ENCODE measurements at regions not wholly inside any gene's neighbourhood (a gene's known extent, or its start where the extent isn't known, plus 50 kb on each side); places are given as distances from the start of the nearest gene placed in this dataset.

- no peak overlapping the region for H3K27ac ChIP-seq (ENCODE audit: low read depth in 1 of 2, low read length in 2 of 2)
- DNase-seq (no peak), ATAC-seq (ENCODE audit: low FRiP score) (no peak)
- no peaks in the 10 kb centered on the region for H3K4me1 ChIP-seq (ENCODE audit: control insufficient read depth in 1 of 2, insufficient read depth in 2 of 2, low read length in 2 of 2)
- intact Hi-C loops (cut with DNase I): no loop called here
- H3K36me3 ChIP-seq (ENCODE audit: control insufficient read depth in 1 of 2, insufficient read depth in 2 of 2, low read length in 1 of 2): no peaks in the 10 kb centered on the region
- 40% methylated on average over 4 of the region's 4 CpGs for WGBS, 2 donors
- H3K27me3 ChIP-seq (ENCODE audit: control insufficient read depth in 1 of 2, insufficient read depth in 2 of 2, low read length in 1 of 2): no peaks in the 10 kb centered on the region
- H3K9me3 ChIP-seq (ENCODE audit: control insufficient read depth, low read length): no peaks in the 10 kb centered on the region
- H3K4me3 ChIP-seq (ENCODE audit: low read length in 2 of 2): no peak overlapping the region
Measured at GRCh38 chr12:84058136-84058535, 854.5 kb downstream of the SLC6A15 start.

DNA sequence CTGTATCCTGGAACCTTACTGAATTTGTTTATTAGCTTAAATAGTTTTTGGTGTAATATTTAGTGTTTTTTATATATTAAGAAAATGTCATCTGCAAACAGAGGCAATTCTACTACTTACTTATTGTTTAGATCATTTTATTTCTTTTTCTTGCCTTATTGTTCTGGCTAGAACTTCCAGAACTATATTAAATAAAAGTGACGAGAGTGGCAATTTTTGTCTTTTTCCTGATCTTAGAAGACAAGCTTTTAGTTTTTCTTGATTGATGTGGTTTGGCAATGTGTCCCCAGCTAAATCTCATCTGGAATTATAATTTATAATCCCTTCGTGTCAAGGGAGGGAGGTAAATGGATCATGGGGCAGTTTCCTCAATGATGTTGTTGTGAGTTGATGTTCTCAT, 857.8 kb downstream of the SLC6A15 start:
- Histone ChIP-seq H3K27ac (ENCODE audit: low read depth in 1 of 2, low read length in 2 of 2) (no peak overlapping the region), H3K4me3 (ENCODE audit: low read length in 2 of 2) (no peak overlapping the region), H3K27me3 (ENCODE audit: control insufficient read depth in 1 of 2, insufficient read depth in 2 of 2, low read length in 1 of 2) (no peaks in the 10 kb centered on the region), H3K36me3 (ENCODE audit: control insufficient read depth in 1 of 2, insufficient read depth in 2 of 2, low read length in 1 of 2) (no peaks in the 10 kb centered on the region), H3K9me3 (ENCODE audit: control insufficient read depth, low read length) (no peaks in the 10 kb centered on the region), H3K4me1 (ENCODE audit: control insufficient read depth in 1 of 2, insufficient read depth in 2 of 2, low read length in 2 of 2) (no peaks in the 10 kb centered on the region)
- intact Hi-C loops (cut with DNase I): no loop called here
- no peak for ATAC-seq (ENCODE audit: low FRiP score)
- DNase-seq: no peak
- WGBS, 2 donors: 81 to 86% methylated on average over 2 of the region's 2 CpGs

- ATAC-seq (ENCODE audit: low FRiP score) (no peak), DNase-seq (no peak)
- Histone ChIP-seq H3K36me3 (ENCODE audit: control insufficient read depth in 1 of 2, insufficient read depth in 2 of 2, low read length in 1 of 2) (no peaks in the 10 kb centered on the region), H3K9me3 (ENCODE audit: control insufficient read depth, low read length) (no peaks in the 10 kb centered on the region), H3K4me1 (ENCODE audit: control insufficient read depth in 1 of 2, insufficient read depth in 2 of 2, low read length in 2 of 2) (no peaks in the 10 kb centered on the region), H3K27me3 (ENCODE audit: control insufficient read depth in 1 of 2, insufficient read depth in 2 of 2, low read length in 1 of 2) (no peaks in the 10 kb centered on the region), H3K27ac (ENCODE audit: low read depth in 1 of 2, low read length in 2 of 2) (no peak overlapping the region), H3K4me3 (ENCODE audit: low read length in 2 of 2) (no peak overlapping the region)
- intact Hi-C loops (cut with DNase I): no loop called here
- 54 to 72% methylated on average over 1 of the region's 1 CpG for WGBS, 2 donors
Measured at GRCh38 chr12:84047881-84048280, 864.7 kb downstream of the SLC6A15 start.

- ATAC-seq (ENCODE audit: low FRiP score): no peak
- WGBS, 2 donors: 94 to 99% methylated on average over 2 of the region's 2 CpGs
- intact Hi-C loops (cut with DNase I): no loop called here
Measured at GRCh38 chr12:84046859-84047258, 865.7 kb downstream of the SLC6A15 start.

DNA sequence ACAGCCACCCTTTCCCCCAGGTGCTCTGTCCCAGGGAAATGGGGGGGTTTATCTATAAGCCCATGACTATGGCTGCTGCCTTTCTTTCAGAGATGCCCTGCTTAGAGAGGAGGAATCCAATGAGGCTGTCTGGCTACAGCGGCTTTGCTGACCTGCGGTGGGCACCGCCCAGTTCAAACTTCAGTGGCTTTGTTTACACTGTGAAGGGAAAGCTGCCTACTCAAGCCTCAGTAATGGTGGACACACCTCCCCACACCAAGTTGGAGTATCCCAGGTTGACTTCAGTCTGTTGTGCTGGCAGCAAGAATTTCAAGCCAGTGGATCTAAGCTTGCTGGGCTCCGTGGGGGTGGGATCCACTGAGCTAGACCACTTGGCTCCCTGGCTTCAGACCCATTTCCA, 869.2 kb downstream of the SLC6A15 start:
- Histone ChIP-seq H3K4me3 (ENCODE audit: low read length in 2 of 2) (no peak overlapping the region), H3K4me1 (ENCODE audit: control insufficient read depth in 1 of 2, insufficient read depth in 2 of 2, low read length in 2 of 2) (no peaks in the 10 kb centered on the region), H3K27me3 (ENCODE audit: control insufficient read depth in 1 of 2, insufficient read depth in 2 of 2, low read length in 1 of 2) (no peaks in the 10 kb centered on the region), H3K9me3 (ENCODE audit: control insufficient read depth, low read length) (no peaks in the 10 kb centered on the region), H3K27ac (ENCODE audit: low read depth in 1 of 2, low read length in 2 of 2) (no peak overlapping the region), H3K36me3 (ENCODE audit: control insufficient read depth in 1 of 2, insufficient read depth in 2 of 2, low read length in 1 of 2) (no peaks in the 10 kb centered on the region)
- 92 to 95% methylated on average over 4 of the region's 4 CpGs for WGBS, 2 donors
- ATAC-seq (ENCODE audit: low FRiP score) (no peak), DNase-seq (no peak)
- intact Hi-C loops (cut with DNase I): no loop called here

More at GRCh38 chr12:84046859-84047258, 865.7 kb downstream of the SLC6A15 start:
- Histone ChIP-seq H3K4me1 (ENCODE audit: control insufficient read depth in 1 of 2, insufficient read depth in 2 of 2, low read length in 2 of 2) (no peaks in the 10 kb centered on the region), H3K36me3 (ENCODE audit: control insufficient read depth in 1 of 2, insufficient read depth in 2 of 2, low read length in 1 of 2) (no peaks in the 10 kb centered on the region), H3K27me3 (ENCODE audit: control insufficient read depth in 1 of 2, insufficient read depth in 2 of 2, low read length in 1 of 2) (no peaks in the 10 kb centered on the region), H3K27ac (ENCODE audit: low read depth in 1 of 2, low read length in 2 of 2) (no peak overlapping the region), H3K4me3 (ENCODE audit: low read length in 2 of 2) (no peak overlapping the region), H3K9me3 (ENCODE audit: control insufficient read depth, low read length) (no peaks in the 10 kb centered on the region)
- no peak for DNase-seq

DNA sequence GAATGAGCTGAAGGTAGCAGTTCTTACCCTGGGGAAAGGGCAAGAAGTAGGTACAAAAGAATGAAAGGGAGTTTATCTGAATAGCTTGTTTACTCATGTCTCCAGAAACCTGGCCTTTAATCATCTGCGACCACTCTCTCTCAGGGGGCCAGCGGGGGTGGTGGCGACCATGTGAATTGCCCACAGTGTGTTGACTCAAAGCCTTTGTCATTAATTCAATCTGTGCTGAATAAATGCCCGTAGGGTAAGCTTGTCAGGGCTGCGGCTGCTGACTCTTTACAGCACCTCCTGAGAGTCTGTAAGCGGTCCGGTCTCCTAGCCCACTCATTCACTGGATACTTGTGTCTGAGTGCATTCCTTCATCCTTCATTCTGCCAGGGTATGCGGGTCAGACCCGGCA, 874.4 kb downstream of the SLC6A15 start:
- ATAC-seq (ENCODE audit: low FRiP score) (no peak), DNase-seq (peak in 1 of 2 donors; percentile 42)
- Histone ChIP-seq H3K27me3 (ENCODE audit: control insufficient read depth in 1 of 2, insufficient read depth in 2 of 2, low read length in 1 of 2) (no peaks in the 10 kb centered on the region), H3K9me3 (ENCODE audit: control insufficient read depth, low read length) (peaks cover 2% of the 10 kb centered on the region), H3K27ac (ENCODE audit: low read depth in 1 of 2, low read length in 2 of 2) (no peak overlapping the region), H3K4me1 (ENCODE audit: control insufficient read depth in 1 of 2, insufficient read depth in 2 of 2, low read length in 2 of 2) (no peaks in the 10 kb centered on the region), H3K4me3 (ENCODE audit: low read length in 2 of 2) (no peak overlapping the region), H3K36me3 (ENCODE audit: control insufficient read depth in 1 of 2, insufficient read depth in 2 of 2, low read length in 1 of 2) (no peaks in the 10 kb centered on the region)
- intact Hi-C loops (cut with DNase I): no loop called here
- 76 to 82% methylated on average over 9 of the region's 9 CpGs for WGBS, 2 donors

DNA sequence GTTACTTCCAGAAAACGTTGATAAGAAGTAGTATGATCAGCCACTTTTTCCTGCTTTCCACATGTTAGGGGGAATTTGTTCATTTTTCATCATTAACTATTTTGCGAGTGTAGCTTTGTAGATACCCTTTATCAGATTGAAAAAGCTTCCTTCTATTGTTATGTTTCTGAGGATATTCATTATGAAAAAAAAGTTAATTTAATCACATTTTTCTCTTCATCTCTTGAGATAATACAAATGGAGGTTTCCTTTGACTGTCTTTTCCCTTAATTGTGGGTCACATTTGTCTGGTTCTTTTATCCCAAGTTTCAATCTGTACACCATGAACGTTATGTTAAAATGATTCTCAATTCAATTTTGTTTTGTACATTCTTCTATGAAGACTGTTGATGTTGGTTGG, 875.7 kb downstream of the SLC6A15 start:
- Histone ChIP-seq H3K27ac (ENCODE audit: low read depth in 1 of 2, low read length in 2 of 2) (no peak overlapping the region), H3K9me3 (ENCODE audit: control insufficient read depth, low read length) (peaks cover 5% of the 10 kb centered on the region), H3K36me3 (ENCODE audit: control insufficient read depth in 1 of 2, insufficient read depth in 2 of 2, low read length in 1 of 2) (no peaks in the 10 kb centered on the region), H3K4me3 (ENCODE audit: low read length in 2 of 2) (no peak overlapping the region), H3K27me3 (ENCODE audit: control insufficient read depth in 1 of 2, insufficient read depth in 2 of 2, low read length in 1 of 2) (no peaks in the 10 kb centered on the region), H3K4me1 (ENCODE audit: control insufficient read depth in 1 of 2, insufficient read depth in 2 of 2, low read length in 2 of 2) (no peaks in the 10 kb centered on the region)
- ATAC-seq (ENCODE audit: low FRiP score): no peak
- WGBS, 2 donors: 75 to 79% methylated on average over 3 of the region's 3 CpGs
- intact Hi-C loops (cut with DNase I): no loop called here
- no peak for DNase-seq

GRCh38 chr12:84035766-84036165, 876.8 kb downstream of the SLC6A15 start:
- H3K4me1 ChIP-seq (ENCODE audit: control insufficient read depth in 1 of 2, insufficient read depth in 2 of 2, low read length in 2 of 2): no peaks in the 10 kb centered on the region
- H3K36me3 ChIP-seq (ENCODE audit: control insufficient read depth in 1 of 2, insufficient read depth in 2 of 2, low read length in 1 of 2): no peaks in the 10 kb centered on the region
- ATAC-seq (ENCODE audit: low FRiP score) (no peak), DNase-seq (no peak)
- H3K9me3 ChIP-seq (ENCODE audit: control insufficient read depth, low read length): peaks cover 5% of the 10 kb centered on the region
- intact Hi-C loops (cut with DNase I): no loop called here
- H3K4me3 ChIP-seq (ENCODE audit: low read length in 2 of 2): no peak overlapping the region
- H3K27ac ChIP-seq (ENCODE audit: low read depth in 1 of 2, low read length in 2 of 2): no peak overlapping the region
- 88 to 92% methylated on average over 3 of the region's 3 CpGs for WGBS, 2 donors
- no peaks in the 10 kb centered on the region for H3K27me3 ChIP-seq (ENCODE audit: control insufficient read depth in 1 of 2, insufficient read depth in 2 of 2, low read length in 1 of 2)

DNA sequence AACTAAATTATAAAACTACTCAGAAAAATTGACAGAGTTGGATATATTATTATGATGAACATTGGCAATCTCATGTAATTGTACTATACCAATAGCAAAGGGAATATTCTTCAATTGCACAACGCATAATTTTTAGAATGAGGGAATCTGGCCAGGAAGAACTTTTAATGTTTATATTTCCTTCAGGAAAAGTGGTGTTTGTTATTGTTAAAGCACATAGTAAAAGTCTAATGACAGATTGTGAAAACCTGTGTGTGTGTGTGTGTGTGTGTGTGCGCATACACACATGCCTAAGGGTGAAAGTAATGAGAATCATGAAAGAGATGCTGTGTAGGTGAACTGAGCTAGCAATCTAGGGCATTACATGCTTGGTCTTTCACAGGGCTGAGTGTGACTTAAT, 877.7 kb downstream of the SLC6A15 start:
- Histone ChIP-seq H3K27me3 (ENCODE audit: control insufficient read depth in 1 of 2, insufficient read depth in 2 of 2, low read length in 1 of 2) (no peaks in the 10 kb centered on the region), H3K36me3 (ENCODE audit: control insufficient read depth in 1 of 2, insufficient read depth in 2 of 2, low read length in 1 of 2) (no peaks in the 10 kb centered on the region), H3K9me3 (ENCODE audit: control insufficient read depth, low read length) (peaks cover 5% of the 10 kb centered on the region), H3K4me3 (ENCODE audit: low read length in 2 of 2) (no peak overlapping the region), H3K27ac (ENCODE audit: low read depth in 1 of 2, low read length in 2 of 2) (no peak overlapping the region), H3K4me1 (ENCODE audit: control insufficient read depth in 1 of 2, insufficient read depth in 2 of 2, low read length in 2 of 2) (no peaks in the 10 kb centered on the region)
- 1 to 3% methylated on average over 2 of the region's 2 CpGs for WGBS, 2 donors
- ATAC-seq (ENCODE audit: low FRiP score) (no peak), DNase-seq (no peak)
- intact Hi-C loops (cut with DNase I): no loop called here
